Mucosa of descending colon (tissue), 3 donors: ENCODE measurements at regions not wholly inside any gene's neighbourhood (a gene's known extent, or its start where the extent isn't known, plus 50 kb on each side); places are given as distances from the start of the nearest gene placed in this dataset.
"Not testable (repeated sequence)": the region's sequence is repeated elsewhere in the genome, so short reads cannot be mapped to it uniquely, and the experiment has no call there.

Experiments
- ATAC-seq: fragments of 200-7000 bp; cut with Tn5 transposase; one replicate; pipeline ENCODE4 v1.9.1; 2020; ENCODE audit warnings: mild to moderate bottlenecking, moderate library complexity
- DNase-seq, 3 donors: peaks; one replicate each; pipeline ENCODE4 v3.0.0-alpha.2; 2020
- H3K36me3 ChIP-seq: fragments of 200-600 bp; one replicate; pipeline ENCODE4 v1.8.0; 2021; ENCODE audit warnings: low read depth, mild to moderate bottlenecking
- H3K4me1 ChIP-seq: fragments of 200-600 bp; one replicate; pipeline ENCODE4 v1.8.0; 2021; ENCODE audit warnings: low read depth, mild to moderate bottlenecking
- H3K4me3 ChIP-seq: fragments of 200-600 bp; one replicate; pipeline ENCODE4 v1.8.0; 2021; ENCODE audit warnings: mild to moderate bottlenecking
- H3K9me3 ChIP-seq: fragments of 200-600 bp; one replicate; pipeline ENCODE4 v1.8.0; 2021; ENCODE audit warnings: mild to moderate bottlenecking
- CTCF ChIP-seq: fragments of 200-600 bp; IDR thresholded peaks from one replicate; pipeline ENCODE4 v1.8.0; 2022; ENCODE audit warnings: antibody characterized with exemption, mild to moderate bottlenecking
- intact Hi-C, 2 donors: fragments of 100-400 bp; cut with DNase I in 1 of 2; cut with micrococcal nuclease in 1 of 2; formaldehyde crosslinking; loops; one replicate each; pipeline versions ENCODE4 v1.11.0 to v1.11.1; 2022; cut with DNase I, micrococcal nuclease
- donor health status: DM: no; HTN: no; CAD: no; lungs with moderate emphysema.
- donor health status: DM: no; HTN: no; CAD: no.
- donor health status: DM: no; HTN: yes; CAD: no.

GRCh38 chr6:160804639-160805038 lies 102.6 kb downstream of the PLG start:
- ATAC-seq, result no peak

GRCh38 chr6:160808263-160808662 lies 106.2 kb downstream of the PLG start:
- Histone ChIP-seq H3K36me3 (no peaks in the 10 kb centered on the region), H3K4me3 (no peak overlapping the region), H3K4me1 (no peaks in the 10 kb centered on the region), H3K9me3 (no peaks in the 10 kb centered on the region)
- TF ChIP-seq CTCF, result no peak
- DNase-seq (no peak), ATAC-seq (no peak)
- intact Hi-C loops, result no loop called here

More at GRCh38 chr6:160804639-160805038, 102.6 kb downstream of the PLG start:
- no peaks in the 10 kb centered on the region for H3K4me1 ChIP-seq
- TF ChIP-seq CTCF, result no peak
- H3K36me3 ChIP-seq, result no peaks in the 10 kb centered on the region
- intact Hi-C loops, result no loop called here
- no peaks in the 10 kb centered on the region for H3K9me3 ChIP-seq
- no peak overlapping the region for H3K4me3 ChIP-seq
- DNase-seq, result no peak

- ATAC-seq, result no peak
- DNase-seq, result no peak
- TF ChIP-seq CTCF, result no peak
- Histone ChIP-seq H3K4me1 (no peaks in the 10 kb centered on the region), H3K4me3 (no peak overlapping the region), H3K36me3 (no peaks in the 10 kb centered on the region), H3K9me3 (no peaks in the 10 kb centered on the region)
- intact Hi-C loops, result no loop called here
These were observed 108.2 kb downstream of the PLG start for GRCh38 chr6:160810238-160810637.

GRCh38 chr6:160812097-160812496 lies 110.1 kb downstream of the PLG start:
- no peak for TF ChIP-seq CTCF
- no peaks in the 10 kb centered on the region for H3K4me1 ChIP-seq
- no peaks in the 10 kb centered on the region for H3K36me3 ChIP-seq
- no peaks in the 10 kb centered on the region for H3K9me3 ChIP-seq
- no peak for ATAC-seq
- no peak overlapping the region for H3K4me3 ChIP-seq
- no peak for DNase-seq
- intact Hi-C loops, result no loop called here

GRCh38 chr6:160818934-160819333 lies 116.9 kb downstream of the PLG start:
- Histone ChIP-seq H3K4me1 (no peaks in the 10 kb centered on the region), H3K9me3 (peaks cover 18% of the 10 kb centered on the region), H3K4me3 (no peak overlapping the region), H3K36me3 (no peaks in the 10 kb centered on the region)
- DNase-seq, result no peak
- intact Hi-C loops, result no loop called here
- no peak for TF ChIP-seq CTCF
- ATAC-seq, result no peak

- H3K4me1 ChIP-seq, H3K36me3 ChIP-seq, ATAC-seq, intact Hi-C loops, DNase-seq, H3K4me3 ChIP-seq: not testable (repeated sequence)
- H3K9me3 ChIP-seq, result peaks cover 18% of the 10 kb centered on the region
These were observed 118.6 kb downstream of the PLG start for GRCh38 chr6:160820661-160821060.
